Tibial artery (tissue), 4 donors: ENCODE measurements at regions not wholly inside any gene's neighbourhood (a gene's known extent, or its start where the extent isn't known, plus 50 kb on each side); places are given as distances from the start of the nearest gene placed in this dataset.

Source experiments
- DNase-seq, 2 donors: peaks; one replicate each; pipeline ENCODE4 v3.0.0-alpha.2; 2019
- H3K27ac ChIP-seq, 2 donors: fragments of 200-600 bp; sonication (generic) in 1 of 2; 1 replicate in 1 of 2; 2 replicates in 1 of 2; pipeline ENCODE4 v1.5.1; 2018 to 2019; ENCODE audit warnings: mild to moderate bottlenecking in 1 of 2
- H3K27me3 ChIP-seq, 2 donors: fragments of 200-600 bp; sonication (generic) in 1 of 2; one replicate each; pipeline versions ENCODE4 v1.5.1 to v1.6.0; 2016 to 2019
- H3K36me3 ChIP-seq, 3 donors: fragments of 200-600 bp; sonication (generic) in 2 of 3; one replicate each; pipeline ENCODE4 v1.5.1; 2016 to 2019; ENCODE audit warnings: mild to moderate bottlenecking in 2 of 3
- H3K4me1 ChIP-seq, 4 donors: fragments of 200-600 bp; sonication (generic) in 2 of 4; 1 replicate in 3 of 4; 2 replicates in 1 of 4; pipeline ENCODE4 v1.5.1; 2016 to 2019
- H3K4me3 ChIP-seq, 2 donors: fragments of 200-600 bp; sonication (generic) in 1 of 2; 1 replicate in 1 of 2; 2 replicates in 1 of 2; pipeline ENCODE4 v1.5.1; 2018 to 2019; ENCODE audit warnings: mild to moderate bottlenecking in 2 of 2
- H3K9me3 ChIP-seq, 3 donors: fragments of 200-600 bp; sonication (generic) in 1 of 3; one replicate each; pipeline ENCODE4 v1.5.1; 2016 to 2019
- CTCF ChIP-seq, 2 experiments: fragments of 200-600 bp in 1 of 2; fragments of 450-650 bp in 1 of 2; IDR thresholded peaks; one replicate each; pipeline ENCODE4 v1.5.1; 2017 to 2019; ENCODE audit warnings: antibody characterized with exemption in 2 of 2, mild to moderate bottlenecking in 1 of 2, moderate library complexity in 1 of 2
- intact Hi-C: fragments of 100-400 bp; cut with DNase I; formaldehyde crosslinking; loops from one replicate; pipeline ENCODE4 v1.15.0; 2023; ENCODE audit warnings: low total_unique reads

DNA sequence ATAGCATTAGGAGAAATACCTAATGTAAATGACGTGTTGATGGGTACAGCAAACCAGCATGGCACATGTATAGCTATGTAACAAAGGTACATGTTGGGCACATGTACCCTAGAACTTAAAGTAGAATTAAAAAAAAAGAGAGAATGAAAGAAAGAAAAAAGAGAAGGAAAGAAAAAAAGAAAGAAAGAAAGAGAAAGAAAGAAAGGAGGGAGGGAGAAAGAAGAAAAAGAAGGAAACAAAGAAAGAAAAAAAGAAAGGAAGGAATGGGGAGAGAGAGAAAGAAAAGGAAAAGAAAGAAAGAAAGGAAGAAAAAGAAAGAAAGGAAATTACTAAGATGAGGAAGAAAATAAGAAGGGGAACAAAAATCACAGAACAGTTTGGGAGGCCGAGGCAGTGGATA is 925.5 kb downstream of the LRFN5 start:
- TF ChIP-seq CTCF (IDR thresholded peaks at IDR 0.05), result no peak
- DNase-seq, result no peak
- H3K4me1 ChIP-seq, result no peaks in the 10 kb centered on the region
- intact Hi-C loops, result no loop called here
- H3K36me3 ChIP-seq, result no peaks in the 10 kb centered on the region
- no peak overlapping the region for H3K4me3 ChIP-seq
- no peaks in the 10 kb centered on the region for H3K9me3 ChIP-seq
- H3K27ac ChIP-seq, result no peak overlapping the region
- no peaks in the 10 kb centered on the region for H3K27me3 ChIP-seq

DNA sequence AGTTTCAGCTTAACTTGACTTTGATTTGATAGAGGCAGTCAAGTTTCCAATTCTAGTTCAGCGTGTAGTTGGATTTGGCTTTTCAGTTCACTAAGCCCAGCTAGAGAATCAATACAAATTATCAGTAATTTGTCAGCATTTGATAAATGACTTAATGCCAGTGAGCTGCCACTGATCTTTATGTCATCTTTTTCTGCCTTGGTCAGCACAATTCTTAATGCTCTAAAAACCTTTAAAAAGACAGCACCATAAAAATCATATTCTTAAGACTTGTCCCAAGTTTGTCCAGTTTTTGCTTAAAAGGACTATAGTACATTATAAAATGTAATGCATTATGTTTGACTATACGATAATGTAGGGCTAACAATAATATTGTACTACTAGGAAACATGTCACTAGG is 920.5 kb downstream of the LRFN5 start:
- no peak for DNase-seq
- H3K27me3 ChIP-seq, result no peaks in the 10 kb centered on the region
- no peak for TF ChIP-seq CTCF (IDR thresholded peaks at IDR 0.05)
- H3K4me1 ChIP-seq, result no peaks in the 10 kb centered on the region
- no peaks in the 10 kb centered on the region for H3K36me3 ChIP-seq
- no peaks in the 10 kb centered on the region for H3K9me3 ChIP-seq
- intact Hi-C loops, result no loop called here
- H3K4me3 ChIP-seq, result no peak overlapping the region
- H3K27ac ChIP-seq, result no peak overlapping the region

- H3K4me1 ChIP-seq, result no peaks in the 10 kb centered on the region
- H3K27me3 ChIP-seq, result no peaks in the 10 kb centered on the region
- TF ChIP-seq CTCF (IDR thresholded peaks at IDR 0.05), result no peak
- no peak overlapping the region for H3K27ac ChIP-seq
- DNase-seq, result no peak
- intact Hi-C loops, result no loop called here
- no peaks in the 10 kb centered on the region for H3K36me3 ChIP-seq
- H3K9me3 ChIP-seq, result no peaks in the 10 kb centered on the region
- H3K4me3 ChIP-seq, result no peak overlapping the region
These were observed 917.0 kb downstream of the LRFN5 start for GRCh38 chr14:42523666-42524065.

DNA sequence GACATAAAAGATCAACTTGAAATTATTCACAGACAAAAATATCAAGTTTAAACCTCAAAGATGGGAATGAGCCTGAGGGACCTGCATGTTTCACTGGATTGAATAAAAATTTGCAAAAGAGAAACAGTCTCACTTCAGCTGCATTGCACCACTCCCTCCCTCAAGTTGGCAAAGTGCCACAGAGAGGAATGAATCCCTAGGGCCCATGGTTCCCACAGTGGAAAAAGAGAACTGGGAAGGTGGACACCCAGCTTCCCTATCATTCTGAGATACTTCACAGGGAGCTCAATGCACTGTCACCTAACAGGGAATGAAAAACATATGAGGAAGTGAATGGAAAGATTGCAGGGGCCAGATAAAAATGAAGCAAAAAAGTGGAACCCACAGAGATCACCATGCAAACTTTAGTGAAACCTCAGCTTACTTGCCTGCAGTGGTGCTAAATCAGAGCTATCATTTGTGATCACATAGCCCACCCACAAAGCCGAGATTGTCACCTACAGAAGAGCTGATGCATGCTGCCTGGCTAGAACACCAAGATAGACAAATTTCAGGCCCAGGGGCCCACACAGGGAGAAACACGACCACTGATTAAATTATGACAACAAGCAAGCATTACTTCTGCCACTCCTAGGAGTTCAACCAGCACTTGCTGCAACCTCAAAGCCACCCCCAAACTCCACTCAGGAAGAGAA is 911.3 kb downstream of the LRFN5 start:
- Histone ChIP-seq H3K27me3 (no peaks in the 10 kb centered on the region), H3K4me1 (no peaks in the 10 kb centered on the region), H3K9me3 (no peaks in the 10 kb centered on the region), H3K36me3 (no peaks in the 10 kb centered on the region), H3K4me3 (no peak overlapping the region), H3K27ac (no peak overlapping the region)
- TF ChIP-seq CTCF (IDR thresholded peaks at IDR 0.05), result no peak
- intact Hi-C loops, result loop anchor here (5.0 kb wide), 1 partner anchor 1409 kb away; no protein-coding TSS in a partner anchor
- DNase-seq, result no peak

DNA sequence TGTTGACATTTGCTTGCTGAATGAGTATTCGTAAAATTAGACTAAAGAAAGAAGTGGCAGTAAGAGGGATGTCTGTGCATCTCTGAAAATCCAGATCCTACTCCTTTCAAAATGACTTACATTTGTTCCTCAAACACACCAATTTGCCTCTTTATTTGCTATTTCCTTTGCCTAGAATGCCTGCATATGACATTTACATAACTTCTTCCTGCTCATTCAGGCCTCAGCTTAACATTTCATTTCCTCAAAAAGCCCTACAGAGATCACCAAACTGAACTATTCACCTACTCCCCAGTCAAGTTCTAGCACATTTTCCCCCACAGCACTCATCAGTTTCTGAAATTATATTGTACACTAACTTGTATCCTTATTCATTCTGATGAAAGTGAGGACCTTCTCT is 907.2 kb downstream of the LRFN5 start:
- no peaks in the 10 kb centered on the region for H3K4me1 ChIP-seq
- TF ChIP-seq CTCF (IDR thresholded peaks at IDR 0.05), result no peak
- H3K4me3 ChIP-seq, result no peak overlapping the region
- no peak overlapping the region for H3K27ac ChIP-seq
- no peaks in the 10 kb centered on the region for H3K36me3 ChIP-seq
- DNase-seq, result no peak
- no peaks in the 10 kb centered on the region for H3K27me3 ChIP-seq
- intact Hi-C loops, result no loop called here
- H3K9me3 ChIP-seq, result no peaks in the 10 kb centered on the region

- no peaks in the 10 kb centered on the region for H3K36me3 ChIP-seq
- intact Hi-C loops, result no loop called here
- H3K9me3 ChIP-seq, result no peaks in the 10 kb centered on the region
- TF ChIP-seq CTCF (IDR thresholded peaks at IDR 0.05), result no peak
- DNase-seq, result no peak
- no peak overlapping the region for H3K4me3 ChIP-seq
- H3K27me3 ChIP-seq, result no peaks in the 10 kb centered on the region
- H3K4me1 ChIP-seq, result no peaks in the 10 kb centered on the region
- no peak overlapping the region for H3K27ac ChIP-seq
These were observed 903.4 kb downstream of the LRFN5 start for GRCh38 chr14:42510071-42510470.
